ENCODE measurements at regions not wholly inside any gene's neighbourhood (a gene's known extent, or its start where the extent isn't known, plus 50 kb on each side); places are given as distances from the start of the nearest gene placed in this dataset.

- H3K4me1 ChIP-seq, result no peaks in the 10 kb centered on the region
- no peak overlapping the region for H3K27ac ChIP-seq
- no peak for ATAC-seq (ENCODE audit: low FRiP score in 2 of 2)
- H3K36me3 ChIP-seq, result no peaks in the 10 kb centered on the region
- H3K9me3 ChIP-seq, result no peaks in the 10 kb centered on the region
- TF ChIP-seq CTCF (IDR thresholded peaks at IDR 0.05), result no peak
- TF ChIP-seq POLR2A (IDR thresholded peaks at IDR 0.05), result no peak
- no peak for TF ChIP-seq POLR2AphosphoS5 (IDR thresholded peaks at IDR 0.05)
- no peak for TF ChIP-seq EP300 (IDR thresholded peaks at IDR 0.05)
- no peak for DNase-seq
- no peaks in the 10 kb centered on the region for H3K27me3 ChIP-seq
- H3K4me3 ChIP-seq, result no peak overlapping the region
Observed at GRCh38 chr2:133766164-133766832, 198.0 kb upstream of the NCKAP5 start.

- no peak for DNase-seq
- Histone ChIP-seq H3K4me1 (no peaks in the 10 kb centered on the region), H3K4me3 (no peak overlapping the region), H3K9me3 (no peaks in the 10 kb centered on the region), H3K36me3 (no peaks in the 10 kb centered on the region), H3K27me3 (no peaks in the 10 kb centered on the region), H3K27ac (no peak overlapping the region)
- no peak for ATAC-seq (ENCODE audit: low FRiP score in 2 of 2)
- WGBS, 2 donors, result 81 to 88% methylated on average over 2 of the region's 2 CpGs
- TF ChIP-seq CTCF (IDR thresholded peaks at IDR 0.05) (no peak), POLR2AphosphoS5 (IDR thresholded peaks at IDR 0.05) (no peak), POLR2A (IDR thresholded peaks at IDR 0.05) (no peak), EP300 (IDR thresholded peaks at IDR 0.05) (no peak)
Observed at GRCh38 chr2:133768256-133768655, 200.0 kb upstream of the NCKAP5 start.

- Histone ChIP-seq H3K4me1 (no peaks in the 10 kb centered on the region), H3K36me3 (no peaks in the 10 kb centered on the region), H3K4me3 (no peak overlapping the region), H3K27me3 (no peaks in the 10 kb centered on the region), H3K27ac (no peak overlapping the region), H3K9me3 (no peaks in the 10 kb centered on the region)
- WGBS, 2 donors, result 84 to 94% methylated on average over 6 of the region's 6 CpGs
- no peak for DNase-seq
- no peak for TF ChIP-seq EP300 (IDR thresholded peaks at IDR 0.05)
- TF ChIP-seq POLR2A (IDR thresholded peaks at IDR 0.05), result no peak
- no peak for TF ChIP-seq POLR2AphosphoS5 (IDR thresholded peaks at IDR 0.05)
- TF ChIP-seq CTCF (IDR thresholded peaks at IDR 0.05), result no peak
- ATAC-seq (ENCODE audit: low FRiP score in 2 of 2), result no peak
Observed at GRCh38 chr2:133768658-133769435, 200.6 kb upstream of the NCKAP5 start.

DNA sequence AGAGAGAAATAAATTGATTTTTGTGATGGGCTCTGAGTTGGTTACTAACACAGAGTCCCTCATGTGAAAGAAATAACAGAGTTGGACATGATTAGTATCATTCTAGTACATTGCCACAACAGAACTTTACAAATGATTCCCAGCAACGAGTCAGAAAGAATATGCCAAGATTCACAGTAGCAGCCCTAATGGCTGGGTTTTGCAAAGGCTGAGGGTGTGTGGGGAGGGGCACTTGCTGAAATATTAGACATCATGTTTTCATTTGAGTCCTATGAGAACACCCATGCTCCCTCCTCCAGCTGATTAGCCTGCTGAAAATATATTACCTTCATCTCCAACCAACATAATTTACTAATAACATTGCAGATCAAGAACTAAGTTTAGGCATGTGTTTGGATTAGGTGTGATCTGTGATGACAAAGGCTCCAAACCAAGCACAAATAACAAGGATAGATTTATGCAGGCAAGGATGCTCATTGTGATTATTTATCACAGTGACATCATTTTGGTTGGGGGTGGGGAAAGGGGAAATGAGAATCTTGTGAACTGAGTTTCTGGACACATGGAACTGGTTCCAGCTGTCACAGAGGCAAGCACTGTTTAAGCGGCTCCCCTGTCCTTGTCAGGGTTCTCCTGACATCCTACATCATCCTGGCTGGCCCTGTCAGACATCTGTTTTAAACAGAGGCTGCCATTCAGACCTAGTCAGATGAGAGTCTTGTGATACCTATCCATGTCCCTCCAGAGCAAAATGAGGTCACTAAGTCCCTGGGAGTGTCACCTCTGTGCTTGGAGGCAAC, 205.8 kb upstream of the NCKAP5 start:
- H3K4me1 ChIP-seq, result peaks cover 0 to 6% (median 0%) of the 10 kb centered on the region in 4 donors
- H3K4me3 ChIP-seq, result no peak overlapping the region
- DNase-seq (no peak), ATAC-seq (ENCODE audit: low FRiP score in 2 of 2) (peak in 1 of 2 donors; percentile 30)
- 63 to 73% methylated on average over 1 to 2 of the region's 2 CpGs for WGBS, 2 donors
- H3K27me3 ChIP-seq, result no peaks in the 10 kb centered on the region
- TF ChIP-seq CTCF (IDR thresholded peaks at IDR 0.05) (no peak), POLR2A (IDR thresholded peaks at IDR 0.05) (no peak), EP300 (IDR thresholded peaks at IDR 0.05) (no peak), POLR2AphosphoS5 (IDR thresholded peaks at IDR 0.05) (no peak)
- no peaks in the 10 kb centered on the region for H3K9me3 ChIP-seq
- H3K27ac ChIP-seq, result no peak overlapping the region
- no peaks in the 10 kb centered on the region for H3K36me3 ChIP-seq

Measured in upper lobe of left lung (tissue), 6 donors.